ENCODE measurements at regions not wholly inside any gene's neighbourhood (a gene's known extent, or its start where the extent isn't known, plus 50 kb on each side); places are given as distances from the start of the nearest gene placed in this dataset.

DNA sequence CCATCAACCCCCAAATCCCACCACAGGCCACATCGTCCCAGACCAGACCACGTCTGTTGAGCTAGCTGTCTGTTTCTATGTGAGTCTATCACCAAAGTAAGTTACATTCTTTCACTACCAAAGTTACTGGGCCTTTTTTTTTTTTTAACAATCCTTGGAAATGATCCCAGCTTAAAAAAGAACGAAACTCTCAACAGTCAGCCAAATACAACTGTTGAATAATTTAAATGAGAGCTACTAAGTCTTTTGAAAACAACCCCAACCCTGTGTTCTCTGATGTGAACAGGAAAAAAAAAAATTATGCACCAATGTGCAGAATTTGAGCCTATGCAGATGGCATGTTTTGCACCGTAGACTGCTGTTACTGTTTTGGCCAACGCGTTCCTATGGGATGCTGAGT lies 134.0 kb upstream of the ETS2 start:
- CTCF ChIA-PET: interaction anchor here (0.8 kb wide), 1 partner anchor 466 kb away, joined by 3 read pairs; no protein-coding TSS in a partner anchor
- Histone ChIP-seq H3K27ac (ENCODE audit: extremely low read depth, low read depth, low read length) (no peak overlapping the region), H3K9me3 (ENCODE audit: control insufficient read depth, insufficient read depth, low read depth, low read length) (no peaks in the 10 kb centered on the region), H3K4me1 (ENCODE audit: control insufficient read depth, insufficient read depth, low read length) (no peaks in the 10 kb centered on the region), H3K36me3 (ENCODE audit: control insufficient read depth in 2 of 2, insufficient read depth in 1 of 2, low read length in 2 of 2) (no peaks in the 10 kb centered on the region), H3K4me3 (ENCODE audit: low read depth, low read length) (no peak overlapping the region)
- POLR2A ChIA-PET: no interaction called here
- no peak for TF ChIP-seq ZNF768 (tag by site-specific recombination; IDR thresholded peaks at IDR 0.05)
- TF ChIP-seq ZNF184 (tag by site-specific recombination; IDR thresholded peaks at IDR 0.05): no peak
- no peak for TF ChIP-seq ZNF654 (tag by site-specific recombination; IDR thresholded peaks at IDR 0.05; ENCODE audit: low read depth)
- TF ChIP-seq ZNF777 (tag by site-specific recombination; IDR thresholded peaks at IDR 0.05; ENCODE audit: borderline replicate concordance): no peak
- no peak for TF ChIP-seq ZBTB49 (tag by site-specific recombination; IDR thresholded peaks at IDR 0.05; ENCODE audit: low read depth)
- TF ChIP-seq, protein P1, sequence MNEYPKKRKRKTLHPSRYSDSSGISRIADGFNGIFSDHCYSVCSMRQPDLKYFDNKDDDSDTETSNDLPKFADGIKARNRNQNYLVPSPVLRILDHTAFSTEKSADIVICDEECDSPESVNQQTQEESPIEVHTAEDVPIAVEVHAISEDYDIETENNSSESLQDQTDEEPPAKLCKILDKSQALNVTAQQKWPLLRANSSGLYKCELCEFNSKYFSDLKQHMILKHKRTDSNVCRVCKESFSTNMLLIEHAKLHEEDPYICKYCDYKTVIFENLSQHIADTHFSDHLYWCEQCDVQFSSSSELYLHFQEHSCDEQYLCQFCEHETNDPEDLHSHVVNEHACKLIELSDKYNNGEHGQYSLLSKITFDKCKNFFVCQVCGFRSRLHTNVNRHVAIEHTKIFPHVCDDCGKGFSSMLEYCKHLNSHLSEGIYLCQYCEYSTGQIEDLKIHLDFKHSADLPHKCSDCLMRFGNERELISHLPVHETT (tag by site-specific recombination; IDR thresholded peaks at IDR 0.05): no peak
- no peak for TF ChIP-seq SCRT2 (tag by site-specific recombination; IDR thresholded peaks at IDR 0.05)
- TF ChIP-seq ZNF426 (tag by site-specific recombination; IDR thresholded peaks at IDR 0.05): no peak
- no peak for TF ChIP-seq ZBTB21 (tag by site-specific recombination; IDR thresholded peaks at IDR 0.05)
- no peak for TF ChIP-seq GLI4 (tag by site-specific recombination; IDR thresholded peaks at IDR 0.05)
- TF ChIP-seq ZIC2 (tag by site-specific recombination; IDR thresholded peaks at IDR 0.05): no peak
- TF ChIP-seq, protein P2, sequence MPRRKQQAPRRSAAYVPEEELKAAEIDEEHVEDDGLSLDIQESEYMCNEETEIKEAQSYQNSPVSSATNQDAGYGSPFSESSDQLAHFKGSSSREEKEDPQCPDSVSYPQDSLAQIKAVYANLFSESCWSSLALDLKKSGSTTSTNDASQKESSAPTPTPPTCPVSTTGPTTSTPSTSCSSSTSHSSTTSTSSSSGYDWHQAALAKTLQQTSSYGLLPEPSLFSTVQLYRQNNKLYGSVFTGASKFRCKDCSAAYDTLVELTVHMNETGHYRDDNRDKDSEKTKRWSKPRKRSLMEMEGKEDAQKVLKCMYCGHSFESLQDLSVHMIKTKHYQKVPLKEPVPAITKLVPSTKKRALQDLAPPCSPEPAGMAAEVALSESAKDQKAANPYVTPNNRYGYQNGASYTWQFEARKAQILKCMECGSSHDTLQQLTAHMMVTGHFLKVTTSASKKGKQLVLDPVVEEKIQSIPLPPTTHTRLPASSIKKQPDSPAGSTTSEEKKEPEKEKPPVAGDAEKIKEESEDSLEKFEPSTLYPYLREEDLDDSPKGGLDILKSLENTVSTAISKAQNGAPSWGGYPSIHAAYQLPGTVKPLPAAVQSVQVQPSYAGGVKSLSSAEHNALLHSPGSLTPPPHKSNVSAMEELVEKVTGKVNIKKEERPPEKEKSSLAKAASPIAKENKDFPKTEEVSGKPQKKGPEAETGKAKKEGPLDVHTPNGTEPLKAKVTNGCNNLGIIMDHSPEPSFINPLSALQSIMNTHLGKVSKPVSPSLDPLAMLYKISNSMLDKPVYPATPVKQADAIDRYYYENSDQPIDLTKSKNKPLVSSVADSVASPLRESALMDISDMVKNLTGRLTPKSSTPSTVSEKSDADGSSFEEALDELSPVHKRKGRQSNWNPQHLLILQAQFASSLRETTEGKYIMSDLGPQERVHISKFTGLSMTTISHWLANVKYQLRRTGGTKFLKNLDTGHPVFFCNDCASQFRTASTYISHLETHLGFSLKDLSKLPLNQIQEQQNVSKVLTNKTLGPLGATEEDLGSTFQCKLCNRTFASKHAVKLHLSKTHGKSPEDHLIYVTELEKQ (tag by site-specific recombination; IDR thresholded peaks at IDR 0.05; ENCODE audit: borderline replicate concordance): no peak
- no peak for TF ChIP-seq ZNF157 (tag by site-specific recombination; IDR thresholded peaks at IDR 0.05)
- TF ChIP-seq ZNF473 (tag by site-specific recombination; IDR thresholded peaks at IDR 0.05): no peak
- no peak for TF ChIP-seq ZNF354C (tag by site-specific recombination; IDR thresholded peaks at IDR 0.05; ENCODE audit: borderline replicate concordance, low read depth)
- no peak for TF ChIP-seq ZNF670 (tag by site-specific recombination; IDR thresholded peaks at IDR 0.05; ENCODE audit: low read depth)
- no peak for TF ChIP-seq ZNF211 (tag by site-specific recombination; IDR thresholded peaks at IDR 0.05; ENCODE audit: low read depth)
- no peak for TF ChIP-seq ZNF202 (tag by site-specific recombination; IDR thresholded peaks at IDR 0.05; ENCODE audit: borderline replicate concordance)

- ChIA-PET CTCF (no interaction called here), POLR2A (interaction anchor here (0.6 kb wide), 1 partner anchor 169 kb away, joined by 3 read pairs; no protein-coding TSS in a partner anchor)
- Histone ChIP-seq H3K4me1 (ENCODE audit: control insufficient read depth, insufficient read depth, low read length) (no peaks in the 10 kb centered on the region), H3K4me3 (ENCODE audit: low read depth, low read length) (no peak overlapping the region), H3K27ac (ENCODE audit: extremely low read depth, low read depth, low read length) (no peak overlapping the region), H3K36me3 (ENCODE audit: control insufficient read depth in 2 of 2, insufficient read depth in 1 of 2, low read length in 2 of 2) (no peaks in the 10 kb centered on the region), H3K9me3 (ENCODE audit: control insufficient read depth, insufficient read depth, low read depth, low read length) (no peaks in the 10 kb centered on the region)
- TF ChIP-seq KLF10 (tag by site-specific recombination; IDR thresholded peaks at IDR 0.05) (no peak), ZNF10 (tag by site-specific recombination; IDR thresholded peaks at IDR 0.05) (no peak), ZNF239 (tag by site-specific recombination; IDR thresholded peaks at IDR 0.05) (no peak), SCRT2 (tag by site-specific recombination; IDR thresholded peaks at IDR 0.05) (no peak), KLF16 (tag by site-specific recombination; IDR thresholded peaks at IDR 0.05) (no peak), ELK4 (IDR thresholded peaks at IDR 0.05; ENCODE audit: borderline replicate concordance, low read depth, low read length) (no peak), GLI2 (tag by site-specific recombination; IDR thresholded peaks at IDR 0.05; ENCODE audit: borderline replicate concordance, low read depth) (no peak), ZEB2 (tag by site-specific recombination; IDR thresholded peaks at IDR 0.05) (no peak)
Observed at GRCh38 chr21:38675182-38675824, 130.4 kb upstream of the ETS2 start.
